GM23338 (cell line): ENCODE measurements at regions not wholly inside any gene's neighbourhood (a gene's known extent, or its start where the extent isn't known, plus 50 kb on each side); places are given as distances from the start of the nearest gene placed in this dataset.

Source experiments
- ATAC-seq: fragments of 200-7000 bp; cut with Tn5 transposase; 3 replicates; pipeline ENCODE4 v1.9.1; 2020
- DNase-seq: peaks from one replicate; pipeline ENCODE4 v3.0.0-alpha.2; 2015; ENCODE audit warnings: low spot score
- H2AFZ ChIP-seq: fragments of 200-600 bp; sonication (generic); 2 replicates; pipeline ENCODE4 v1.8.0; 2016; ENCODE audit warnings: antibody characterized with exemption, mild to moderate bottlenecking, moderate library complexity
- H3F3A ChIP-seq: fragments of 200-600 bp; sonication (generic); replicated peaks from 2 replicates; pipeline ENCODE4 v1.8.0; 2017; ENCODE audit warnings: antibody characterized with exemption, mixed run types, low read depth
- H3K27ac ChIP-seq: fragments of 200-600 bp; sonication (generic); 2 replicates; pipeline ENCODE4 v1.6.1; 2016; ENCODE audit warnings: low read depth
- H3K27me3 ChIP-seq: fragments of 200-600 bp; sonication (generic); 2 replicates; pipeline ENCODE4 v1.8.0; 2016; ENCODE audit warnings: mild to moderate bottlenecking, mixed run types, moderate library complexity; ENCODE audit not compliant: insufficient read depth
- H3K36me3 ChIP-seq: fragments of 200-600 bp; sonication (generic); 2 replicates; pipeline ENCODE4 v1.8.0; 2016; ENCODE audit warnings: mild to moderate bottlenecking; ENCODE audit not compliant: insufficient read depth
- H3K4me1 ChIP-seq: fragments of 200-600 bp; sonication (generic); 2 replicates; pipeline ENCODE4 v1.8.0; 2016; ENCODE audit warnings: mild to moderate bottlenecking, moderate library complexity; ENCODE audit not compliant: insufficient read depth
- H3K4me2 ChIP-seq: fragments of 200-600 bp; sonication (generic); 2 replicates; pipeline ENCODE4 v1.7.1; 2017; ENCODE audit warnings: mixed run types
- H3K4me3 ChIP-seq: fragments of 200-600 bp; sonication (generic); 2 replicates; pipeline ENCODE4 v1.6.1; 2016; ENCODE audit warnings: mixed run types
- H3K79me2 ChIP-seq: fragments of 200-600 bp; sonication (generic); replicated peaks from 2 replicates; pipeline ENCODE4 v1.8.0; 2017; ENCODE audit warnings: mild to moderate bottlenecking; ENCODE audit not compliant: insufficient read depth
- H3K9me2 ChIP-seq: fragments of 200-600 bp; sonication (generic); 2 replicates; pipeline ENCODE4 v1.8.0; 2017; ENCODE audit not compliant: insufficient read depth
- H4K20me1 ChIP-seq: fragments of 200-600 bp; sonication (generic); replicated peaks from 2 replicates; pipeline ENCODE4 v1.8.0; 2017; ENCODE audit warnings: mild to moderate bottlenecking; ENCODE audit not compliant: insufficient read depth
- H3K27ac Mint-ChIP-seq: 2 replicates; pipeline ENCODE4 v1.8.0; 2020; ENCODE audit warnings: inconsistent platforms, mild to moderate bottlenecking, moderate library complexity, mixed read lengths
- H3K27me3 Mint-ChIP-seq: 3 replicates; pipeline ENCODE4 v1.8.0; 2022; ENCODE audit warnings: low read depth, mild to moderate bottlenecking, moderate library complexity, mixed read lengths, inconsistent platforms; ENCODE audit not compliant: insufficient read depth, poor library complexity
- H3K36me3 Mint-ChIP-seq: 3 replicates; pipeline ENCODE4 v1.8.0; 2021; ENCODE audit warnings: low read depth, mild to moderate bottlenecking, inconsistent platforms, moderate library complexity, mixed read lengths
- H3K4me1 Mint-ChIP-seq: 3 replicates; pipeline ENCODE4 v1.8.0; 2020; ENCODE audit warnings: mild to moderate bottlenecking, inconsistent platforms, mixed read lengths
- H3K4me3 Mint-ChIP-seq: 3 replicates; pipeline ENCODE4 v1.8.0; 2021; ENCODE audit warnings: moderate library complexity, mild to moderate bottlenecking, inconsistent platforms, mixed read lengths
- H3K9me3 Mint-ChIP-seq: 3 replicates; pipeline ENCODE4 v1.8.0; 2020; ENCODE audit warnings: moderate library complexity, mild to moderate bottlenecking, inconsistent platforms, mixed read lengths
- CREB1 ChIP-seq: fragments of 250-450 bp; sonication (Bioruptor Pico); IDR thresholded peaks from 2 replicates; pipeline ENCODE4 v1.5.0; 2020; ENCODE audit warnings: low read depth, mild to moderate bottlenecking, moderate library complexity
- EZH2 ChIP-seq: fragments of 200-600 bp; sonication (generic); IDR thresholded peaks from one replicate; pipeline ENCODE4 v1.8.0; 2017; ENCODE audit warnings: antibody characterized with exemption, mild to moderate bottlenecking, low read depth; ENCODE audit not compliant: unreplicated experiment
- EZH2phosphoT487 ChIP-seq: fragments of 200-600 bp; sonication (generic); IDR thresholded peaks from one replicate; pipeline ENCODE4 v1.8.1; 2018; ENCODE audit warnings: antibody characterized with exemption; ENCODE audit not compliant: unreplicated experiment
- JUNB ChIP-seq: IDR thresholded peaks from one replicate; pipeline ENCODE4 v1.6.1; 2016; ENCODE audit warnings: antibody characterized with exemption; ENCODE audit not compliant: unreplicated experiment
- NANOG ChIP-seq: IDR thresholded peaks from 2 replicates; pipeline ENCODE4 v1.6.1; 2016; ENCODE audit warnings: antibody characterized with exemption, borderline replicate concordance
- POLR2AphosphoS5 ChIP-seq: IDR thresholded peaks from 2 replicates; pipeline ENCODE4 v1.6.1; 2016; ENCODE audit warnings: antibody characterized with exemption, low read depth
- STAT1 ChIP-seq: IDR thresholded peaks from one replicate; pipeline ENCODE4 v1.6.1; 2016; ENCODE audit warnings: antibody characterized with exemption; ENCODE audit not compliant: unreplicated experiment
- ZNF114 ChIP-seq: fragments of 250-450 bp; sonication (Bioruptor Pico); IDR thresholded peaks from 2 replicates; pipeline ENCODE4 v1.5.0; 2020; ENCODE audit warnings: mild to moderate bottlenecking, moderate library complexity
- ZNF331 ChIP-seq: fragments of 250-450 bp; sonication (Bioruptor Pico); IDR thresholded peaks from 2 replicates; pipeline ENCODE4 v1.5.0; 2020; ENCODE audit warnings: low read depth, mild to moderate bottlenecking, moderate library complexity
- TF ChIP-seq, protein P1 (sequence below), 2 experiments: fragments of 200-600 bp in 1 of 2; sonication (generic) in 1 of 2; conservative IDR thresholded peaks; 2 replicates each; pipeline versions ENCODE4 v1.5.1 to v1.6.1; 2016 to 2017; ENCODE audit warnings: antibody characterized with exemption in 2 of 2, low read depth in 2 of 2, mild to moderate bottlenecking in 2 of 2, moderate library complexity in 1 of 2
- TF ChIP-seq, protein P2 (sequence below): IDR thresholded peaks from one replicate; pipeline ENCODE4 v1.6.1; 2018; ENCODE audit warnings: antibody characterized with exemption; ENCODE audit not compliant: unreplicated experiment
- TF ChIP-seq, protein P3 (sequence below): IDR thresholded peaks from 2 replicates; pipeline ENCODE4 v1.6.1; 2016; ENCODE audit warnings: antibody characterized with exemption
- TF ChIP-seq, protein P4 (sequence below): fragments of 250-450 bp; sonication (Bioruptor Pico); IDR thresholded peaks from 2 replicates; pipeline ENCODE4 v1.5.0; 2020; ENCODE audit warnings: mild to moderate bottlenecking, moderate library complexity

DNA sequence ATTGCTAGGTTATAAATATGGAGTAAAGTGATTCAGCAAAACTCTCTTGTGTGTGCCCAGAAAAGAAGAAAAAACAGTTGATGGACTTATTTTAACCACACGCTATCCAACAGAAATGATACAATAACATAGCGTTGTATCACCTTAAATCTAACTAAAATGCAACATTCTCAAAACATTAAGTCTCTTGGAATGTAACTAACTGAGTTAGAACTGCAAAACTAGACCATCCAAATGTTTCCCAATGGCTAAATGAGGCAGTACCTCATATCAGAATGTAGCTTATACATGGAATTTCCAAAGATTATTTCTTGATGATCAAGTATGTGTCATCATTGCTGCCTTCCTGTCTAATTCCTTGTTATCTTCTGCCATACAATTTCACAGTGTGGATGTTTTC is 187.9 kb downstream of the CNTN3 start:
- no peaks in the 10 kb centered on the region for H3K36me3 Mint-ChIP-seq
- H3K4me3 ChIP-seq, result no peak overlapping the region
- no peaks in the 10 kb centered on the region for H3K4me1 Mint-ChIP-seq
- TF ChIP-seq POLR2AphosphoS5, result no peak
- TF ChIP-seq ZNF331 (CRISPR knock-in tag), result no peak
- TF ChIP-seq, protein P1, sequence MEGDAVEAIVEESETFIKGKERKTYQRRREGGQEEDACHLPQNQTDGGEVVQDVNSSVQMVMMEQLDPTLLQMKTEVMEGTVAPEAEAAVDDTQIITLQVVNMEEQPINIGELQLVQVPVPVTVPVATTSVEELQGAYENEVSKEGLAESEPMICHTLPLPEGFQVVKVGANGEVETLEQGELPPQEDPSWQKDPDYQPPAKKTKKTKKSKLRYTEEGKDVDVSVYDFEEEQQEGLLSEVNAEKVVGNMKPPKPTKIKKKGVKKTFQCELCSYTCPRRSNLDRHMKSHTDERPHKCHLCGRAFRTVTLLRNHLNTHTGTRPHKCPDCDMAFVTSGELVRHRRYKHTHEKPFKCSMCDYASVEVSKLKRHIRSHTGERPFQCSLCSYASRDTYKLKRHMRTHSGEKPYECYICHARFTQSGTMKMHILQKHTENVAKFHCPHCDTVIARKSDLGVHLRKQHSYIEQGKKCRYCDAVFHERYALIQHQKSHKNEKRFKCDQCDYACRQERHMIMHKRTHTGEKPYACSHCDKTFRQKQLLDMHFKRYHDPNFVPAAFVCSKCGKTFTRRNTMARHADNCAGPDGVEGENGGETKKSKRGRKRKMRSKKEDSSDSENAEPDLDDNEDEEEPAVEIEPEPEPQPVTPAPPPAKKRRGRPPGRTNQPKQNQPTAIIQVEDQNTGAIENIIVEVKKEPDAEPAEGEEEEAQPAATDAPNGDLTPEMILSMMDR (conservative IDR thresholded peaks at IDR 0.05; ENCODE audit: low read depth in 2 of 2), result no peak
- TF ChIP-seq EZH2, result no peak
- TF ChIP-seq STAT1, result no peak
- TF ChIP-seq, protein P2, sequence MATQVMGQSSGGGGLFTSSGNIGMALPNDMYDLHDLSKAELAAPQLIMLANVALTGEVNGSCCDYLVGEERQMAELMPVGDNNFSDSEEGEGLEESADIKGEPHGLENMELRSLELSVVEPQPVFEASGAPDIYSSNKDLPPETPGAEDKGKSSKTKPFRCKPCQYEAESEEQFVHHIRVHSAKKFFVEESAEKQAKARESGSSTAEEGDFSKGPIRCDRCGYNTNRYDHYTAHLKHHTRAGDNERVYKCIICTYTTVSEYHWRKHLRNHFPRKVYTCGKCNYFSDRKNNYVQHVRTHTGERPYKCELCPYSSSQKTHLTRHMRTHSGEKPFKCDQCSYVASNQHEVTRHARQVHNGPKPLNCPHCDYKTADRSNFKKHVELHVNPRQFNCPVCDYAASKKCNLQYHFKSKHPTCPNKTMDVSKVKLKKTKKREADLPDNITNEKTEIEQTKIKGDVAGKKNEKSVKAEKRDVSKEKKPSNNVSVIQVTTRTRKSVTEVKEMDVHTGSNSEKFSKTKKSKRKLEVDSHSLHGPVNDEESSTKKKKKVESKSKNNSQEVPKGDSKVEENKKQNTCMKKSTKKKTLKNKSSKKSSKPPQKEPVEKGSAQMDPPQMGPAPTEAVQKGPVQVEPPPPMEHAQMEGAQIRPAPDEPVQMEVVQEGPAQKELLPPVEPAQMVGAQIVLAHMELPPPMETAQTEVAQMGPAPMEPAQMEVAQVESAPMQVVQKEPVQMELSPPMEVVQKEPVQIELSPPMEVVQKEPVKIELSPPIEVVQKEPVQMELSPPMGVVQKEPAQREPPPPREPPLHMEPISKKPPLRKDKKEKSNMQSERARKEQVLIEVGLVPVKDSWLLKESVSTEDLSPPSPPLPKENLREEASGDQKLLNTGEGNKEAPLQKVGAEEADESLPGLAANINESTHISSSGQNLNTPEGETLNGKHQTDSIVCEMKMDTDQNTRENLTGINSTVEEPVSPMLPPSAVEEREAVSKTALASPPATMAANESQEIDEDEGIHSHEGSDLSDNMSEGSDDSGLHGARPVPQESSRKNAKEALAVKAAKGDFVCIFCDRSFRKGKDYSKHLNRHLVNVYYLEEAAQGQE, result no peak
- TF ChIP-seq ZNF114 (CRISPR knock-in tag), result no peak
- no peak for TF ChIP-seq EZH2phosphoT487
- TF ChIP-seq NANOG, result no peak
- TF ChIP-seq, protein P3, sequence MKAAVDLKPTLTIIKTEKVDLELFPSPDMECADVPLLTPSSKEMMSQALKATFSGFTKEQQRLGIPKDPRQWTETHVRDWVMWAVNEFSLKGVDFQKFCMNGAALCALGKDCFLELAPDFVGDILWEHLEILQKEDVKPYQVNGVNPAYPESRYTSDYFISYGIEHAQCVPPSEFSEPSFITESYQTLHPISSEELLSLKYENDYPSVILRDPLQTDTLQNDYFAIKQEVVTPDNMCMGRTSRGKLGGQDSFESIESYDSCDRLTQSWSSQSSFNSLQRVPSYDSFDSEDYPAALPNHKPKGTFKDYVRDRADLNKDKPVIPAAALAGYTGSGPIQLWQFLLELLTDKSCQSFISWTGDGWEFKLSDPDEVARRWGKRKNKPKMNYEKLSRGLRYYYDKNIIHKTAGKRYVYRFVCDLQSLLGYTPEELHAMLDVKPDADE, result no peak
- TF ChIP-seq JUNB, result no peak
- no peak for TF ChIP-seq CREB1
- TF ChIP-seq, protein P4, sequence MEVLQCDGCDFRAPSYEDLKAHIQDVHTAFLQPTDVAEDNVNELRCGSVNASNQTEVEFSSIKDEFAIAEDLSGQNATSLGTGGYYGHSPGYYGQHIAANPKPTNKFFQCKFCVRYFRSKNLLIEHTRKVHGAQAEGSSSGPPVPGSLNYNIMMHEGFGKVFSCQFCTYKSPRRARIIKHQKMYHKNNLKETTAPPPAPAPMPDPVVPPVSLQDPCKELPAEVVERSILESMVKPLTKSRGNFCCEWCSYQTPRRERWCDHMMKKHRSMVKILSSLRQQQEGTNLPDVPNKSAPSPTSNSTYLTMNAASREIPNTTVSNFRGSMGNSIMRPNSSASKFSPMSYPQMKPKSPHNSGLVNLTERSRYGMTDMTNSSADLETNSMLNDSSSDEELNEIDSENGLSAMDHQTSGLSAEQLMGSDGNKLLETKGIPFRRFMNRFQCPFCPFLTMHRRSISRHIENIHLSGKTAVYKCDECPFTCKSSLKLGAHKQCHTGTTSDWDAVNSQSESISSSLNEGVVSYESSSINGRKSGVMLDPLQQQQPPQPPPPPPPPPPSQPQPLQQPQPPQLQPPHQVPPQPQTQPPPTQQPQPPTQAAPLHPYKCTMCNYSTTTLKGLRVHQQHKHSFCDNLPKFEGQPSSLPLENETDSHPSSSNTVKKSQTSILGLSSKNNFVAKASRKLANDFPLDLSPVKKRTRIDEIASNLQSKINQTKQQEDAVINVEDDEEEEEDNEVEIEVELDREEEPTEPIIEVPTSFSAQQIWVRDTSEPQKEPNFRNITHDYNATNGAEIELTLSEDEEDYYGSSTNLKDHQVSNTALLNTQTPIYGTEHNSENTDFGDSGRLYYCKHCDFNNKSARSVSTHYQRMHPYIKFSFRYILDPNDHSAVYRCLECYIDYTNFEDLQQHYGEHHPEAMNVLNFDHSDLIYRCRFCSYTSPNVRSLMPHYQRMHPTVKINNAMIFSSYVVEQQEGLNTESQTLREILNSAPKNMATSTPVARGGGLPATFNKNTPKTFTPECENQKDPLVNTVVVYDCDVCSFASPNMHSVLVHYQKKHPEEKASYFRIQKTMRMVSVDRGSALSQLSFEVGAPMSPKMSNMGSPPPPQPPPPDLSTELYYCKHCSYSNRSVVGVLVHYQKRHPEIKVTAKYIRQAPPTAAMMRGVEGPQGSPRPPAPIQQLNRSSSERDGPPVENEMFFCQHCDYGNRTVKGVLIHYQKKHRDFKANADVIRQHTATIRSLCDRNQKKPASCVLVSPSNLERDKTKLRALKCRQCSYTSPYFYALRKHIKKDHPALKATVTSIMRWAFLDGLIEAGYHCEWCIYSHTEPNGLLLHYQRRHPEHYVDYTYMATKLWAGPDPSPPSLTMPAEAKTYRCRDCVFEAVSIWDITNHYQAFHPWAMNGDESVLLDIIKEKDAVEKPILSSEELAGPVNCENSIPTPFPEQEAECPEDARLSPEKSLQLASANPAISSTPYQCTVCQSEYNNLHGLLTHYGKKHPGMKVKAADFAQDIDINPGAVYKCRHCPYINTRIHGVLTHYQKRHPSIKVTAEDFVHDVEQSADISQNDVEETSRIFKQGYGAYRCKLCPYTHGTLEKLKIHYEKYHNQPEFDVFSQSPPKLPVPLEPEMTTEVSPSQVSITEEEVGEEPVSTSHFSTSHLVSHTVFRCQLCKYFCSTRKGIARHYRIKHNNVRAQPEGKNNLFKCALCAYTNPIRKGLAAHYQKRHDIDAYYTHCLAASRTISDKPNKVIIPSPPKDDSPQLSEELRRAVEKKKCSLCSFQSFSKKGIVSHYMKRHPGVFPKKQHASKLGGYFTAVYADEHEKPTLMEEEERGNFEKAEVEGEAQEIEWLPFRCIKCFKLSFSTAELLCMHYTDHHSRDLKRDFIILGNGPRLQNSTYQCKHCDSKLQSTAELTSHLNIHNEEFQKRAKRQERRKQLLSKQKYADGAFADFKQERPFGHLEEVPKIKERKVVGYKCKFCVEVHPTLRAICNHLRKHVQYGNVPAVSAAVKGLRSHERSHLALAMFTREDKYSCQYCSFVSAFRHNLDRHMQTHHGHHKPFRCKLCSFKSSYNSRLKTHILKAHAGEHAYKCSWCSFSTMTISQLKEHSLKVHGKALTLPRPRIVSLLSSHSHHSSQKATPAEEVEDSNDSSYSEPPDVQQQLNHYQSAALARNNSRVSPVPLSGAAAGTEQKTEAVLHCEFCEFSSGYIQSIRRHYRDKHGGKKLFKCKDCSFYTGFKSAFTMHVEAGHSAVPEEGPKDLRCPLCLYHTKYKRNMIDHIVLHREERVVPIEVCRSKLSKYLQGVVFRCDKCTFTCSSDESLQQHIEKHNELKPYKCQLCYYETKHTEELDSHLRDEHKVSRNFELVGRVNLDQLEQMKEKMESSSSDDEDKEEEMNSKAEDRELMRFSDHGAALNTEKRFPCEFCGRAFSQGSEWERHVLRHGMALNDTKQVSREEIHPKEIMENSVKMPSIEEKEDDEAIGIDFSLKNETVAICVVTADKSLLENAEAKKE, result no peak
- H3K79me2 ChIP-seq, result no peaks in the 10 kb centered on the region
- no peak overlapping the region for H3K27ac Mint-ChIP-seq
- ATAC-seq (no peak), DNase-seq (no peak)
- no peak overlapping the region for H3K4me2 ChIP-seq
- no peaks in the 10 kb centered on the region for H3K4me1 ChIP-seq
- H3K27me3 Mint-ChIP-seq, result no peaks in the 10 kb centered on the region
- H3K9me3 Mint-ChIP-seq, result no peaks in the 10 kb centered on the region
- no peaks in the 10 kb centered on the region for H3F3A ChIP-seq
- H4K20me1 ChIP-seq, result no peaks in the 10 kb centered on the region
- no peaks in the 10 kb centered on the region for H3K9me2 ChIP-seq
- H3K27me3 ChIP-seq, result no peaks in the 10 kb centered on the region
- H3K4me3 Mint-ChIP-seq, result no peak overlapping the region
- no peak overlapping the region for H3K27ac ChIP-seq
- no peaks in the 10 kb centered on the region for H3K36me3 ChIP-seq
- H2AFZ ChIP-seq, result no peak overlapping the region
